NCI-H82 (cell line): ENCODE measurements at regions not wholly inside any gene's neighbourhood (a gene's known extent, or its start where the extent isn't known, plus 50 kb on each side); places are given as distances from the start of the nearest gene placed in this dataset.
A peak's percentile ranks its signal among the peaks of the same experiment; 100 is the strongest.

Source experiments
- DNase-seq: peaks from one replicate; lab custom pipeline; 2025; lab: John Stamatoyannopoulos, UW

DNA sequence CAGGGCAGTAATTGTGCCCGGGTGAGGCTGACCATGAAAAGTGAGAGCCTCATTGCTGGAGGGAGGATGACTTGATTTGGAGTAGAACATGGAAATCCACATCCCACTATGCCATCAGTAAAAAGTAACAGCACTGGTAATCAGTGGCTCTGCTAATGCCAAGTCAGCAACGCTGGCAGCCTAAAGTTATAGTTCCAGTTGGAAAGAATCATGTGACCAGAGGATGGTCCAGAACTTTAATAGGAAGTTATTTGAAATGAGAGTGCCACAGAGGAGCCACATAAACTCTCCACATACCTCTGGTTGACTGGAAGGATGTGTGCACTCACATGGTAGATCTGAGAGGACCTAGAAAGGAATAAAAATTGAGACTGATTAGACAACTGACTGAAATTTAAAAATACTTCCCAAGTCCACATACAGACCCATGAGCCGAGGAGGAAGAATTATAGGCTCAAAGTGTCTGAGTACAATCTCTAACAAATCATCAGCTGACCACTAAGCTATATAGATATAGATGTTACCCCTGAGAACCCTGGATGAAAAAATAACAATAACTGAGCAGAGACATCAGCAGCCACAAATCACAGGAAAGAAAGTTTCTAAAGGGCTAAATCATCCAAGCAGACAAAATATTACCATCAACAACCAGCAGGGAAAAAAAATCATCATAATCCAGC lies 346.8 kb downstream of the STK39 start:
- no peak for DNase-seq

DNA sequence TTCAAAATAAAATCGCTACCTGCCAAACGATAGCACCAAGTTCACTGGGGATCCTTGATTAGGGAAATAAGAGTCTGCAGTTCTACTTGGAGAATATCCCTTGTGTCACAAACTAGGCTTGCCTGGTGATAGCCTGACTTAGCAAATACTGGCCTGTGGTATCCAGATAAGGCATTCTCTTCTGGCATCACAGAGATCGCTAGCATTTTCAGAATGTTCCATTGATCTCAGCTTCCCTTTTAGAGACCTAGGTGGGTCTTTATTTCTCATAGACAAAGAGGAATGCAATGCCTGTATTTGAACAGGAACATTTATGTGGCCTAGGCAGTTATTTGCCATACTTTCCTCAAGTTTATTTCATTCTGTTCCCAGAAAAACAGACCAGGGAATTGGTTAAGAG lies 349.1 kb downstream of the STK39 start:
- DNase-seq, result no peak

- DNase-seq, result no peak
Observed at GRCh38 chr2:167891841-167892240, 355.6 kb downstream of the STK39 start.

DNA sequence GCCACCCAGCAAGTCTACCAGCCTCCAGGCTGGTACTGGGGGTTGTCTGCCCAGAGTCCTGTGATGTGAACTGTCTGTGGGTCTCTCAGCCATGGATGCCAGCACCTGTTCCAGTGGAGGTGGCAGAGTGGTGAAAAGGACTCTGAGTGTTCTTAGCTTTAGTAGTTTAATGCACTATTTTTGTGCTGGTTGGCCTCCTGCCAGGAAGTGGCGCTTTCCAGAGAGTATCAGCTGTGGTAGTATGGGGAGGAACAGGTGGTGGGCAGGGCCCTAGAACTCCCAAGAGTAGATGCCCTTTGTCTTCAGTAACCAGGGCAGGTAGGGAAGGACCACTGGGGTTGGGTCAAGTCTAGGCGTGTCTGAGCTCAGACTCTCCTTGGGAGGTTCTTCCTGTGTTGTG lies 356.7 kb downstream of the STK39 start:
- DNase-seq, result no peak

DNA sequence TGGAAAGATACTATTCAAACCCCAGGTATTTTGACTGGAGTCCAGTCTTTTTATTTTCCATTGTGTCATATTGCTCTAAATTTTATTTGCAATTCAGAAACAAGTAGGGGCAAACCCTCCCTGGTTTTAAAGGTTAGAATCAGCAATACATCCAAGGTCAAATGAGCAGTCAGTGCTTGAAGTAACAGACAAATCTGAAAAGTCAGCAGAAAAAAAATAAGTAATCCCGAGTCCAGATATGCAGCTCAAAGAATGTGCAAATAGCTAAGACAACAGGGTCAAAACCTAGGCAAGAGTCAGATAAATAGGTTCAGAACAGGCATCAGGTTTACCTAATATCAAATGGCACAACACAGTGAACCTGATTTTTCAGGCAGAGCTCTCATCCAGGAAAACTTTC lies 367.0 kb downstream of the STK39 start:
- DNase-seq, result no peak

DNA sequence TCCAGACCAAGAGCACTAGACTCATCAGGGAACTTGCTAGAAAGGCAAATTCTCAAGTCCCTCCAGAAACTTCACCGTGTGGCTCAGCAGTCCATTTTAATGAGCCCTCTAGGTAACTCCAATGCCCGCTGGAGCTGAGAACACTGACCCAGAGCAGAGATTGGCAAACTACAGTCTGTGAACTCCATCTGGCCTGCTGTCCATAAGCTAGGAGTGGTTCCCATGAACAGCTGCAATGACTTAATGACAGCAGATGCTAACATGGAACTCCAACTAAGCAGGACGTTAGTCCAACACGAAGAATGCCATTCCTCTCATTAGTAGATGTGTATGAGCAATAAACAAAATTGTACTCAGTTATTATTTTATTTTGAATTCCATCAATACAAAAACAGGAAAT lies 371.9 kb downstream of the STK39 start:
- peak; percentile 88 for DNase-seq

- no peak for DNase-seq
Observed at GRCh38 chr2:167874812-167875211, 372.6 kb downstream of the STK39 start.

- DNase-seq, result no peak
Observed at GRCh38 chr2:167871286-167871685, 376.1 kb downstream of the STK39 start.

- DNase-seq, result no peak
Observed at GRCh38 chr2:167869200-167869599, 378.2 kb downstream of the STK39 start.

- peak; percentile 75 for DNase-seq
Observed at GRCh38 chr2:167863377-167863776, 384.0 kb downstream of the STK39 start.

- DNase-seq, result peak; percentile 83
Observed at GRCh38 chr2:167862782-167863181, 384.6 kb downstream of the STK39 start.

DNA sequence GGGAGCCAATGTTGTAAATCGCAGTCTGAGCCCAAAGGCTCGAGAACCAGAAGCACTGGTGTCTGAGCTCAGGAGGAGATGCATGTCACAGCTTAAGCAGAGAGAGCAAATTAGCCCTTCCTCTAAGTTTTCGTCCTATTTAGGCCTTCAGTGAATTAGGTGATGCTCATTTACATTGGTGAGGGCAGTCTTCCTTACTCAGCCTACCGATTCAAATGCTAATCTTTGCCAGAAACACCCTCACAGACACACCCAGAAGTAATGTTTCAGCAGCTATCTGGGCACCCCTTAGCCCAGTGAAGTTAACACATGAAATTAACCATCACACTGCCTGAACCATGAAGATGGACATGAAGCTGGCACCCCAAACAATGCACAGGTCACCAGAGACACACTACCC lies 385.1 kb downstream of the STK39 start:
- no peak for DNase-seq

DNA sequence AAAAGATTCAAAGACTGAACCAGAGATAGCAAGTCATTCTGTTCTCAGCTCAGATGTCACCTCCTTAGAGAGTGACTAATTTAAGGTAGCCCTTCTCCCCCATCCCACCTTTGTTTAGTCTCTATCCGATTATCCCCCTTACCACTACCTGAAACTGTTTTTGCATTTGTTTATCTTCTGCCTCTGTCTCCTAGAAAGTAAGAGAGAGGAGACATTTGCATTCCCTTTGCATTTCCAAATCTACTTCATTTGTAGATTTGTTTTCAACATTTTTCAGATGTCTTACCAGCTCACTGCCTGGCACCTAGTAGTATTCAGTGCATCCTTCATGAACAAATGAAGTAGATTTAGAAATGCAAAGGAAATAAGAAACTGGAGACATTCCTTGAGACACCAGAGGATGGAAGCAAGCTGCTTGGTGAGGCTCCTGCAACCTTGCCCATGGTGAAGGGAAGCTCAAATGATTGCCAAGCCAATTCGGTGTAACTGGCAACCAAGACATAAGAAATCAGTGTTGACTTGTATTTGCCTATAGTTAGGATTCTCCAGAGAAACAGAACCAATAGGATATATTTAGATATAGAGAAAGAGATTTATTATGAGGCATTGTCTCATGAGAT lies 385.7 kb downstream of the STK39 start:
- no peak for DNase-seq

GRCh38 chr2:167860082-167860481 lies 387.3 kb downstream of the STK39 start:
- no peak for DNase-seq

GRCh38 chr2:167859676-167860075 lies 387.7 kb downstream of the STK39 start:
- no peak for DNase-seq

DNA sequence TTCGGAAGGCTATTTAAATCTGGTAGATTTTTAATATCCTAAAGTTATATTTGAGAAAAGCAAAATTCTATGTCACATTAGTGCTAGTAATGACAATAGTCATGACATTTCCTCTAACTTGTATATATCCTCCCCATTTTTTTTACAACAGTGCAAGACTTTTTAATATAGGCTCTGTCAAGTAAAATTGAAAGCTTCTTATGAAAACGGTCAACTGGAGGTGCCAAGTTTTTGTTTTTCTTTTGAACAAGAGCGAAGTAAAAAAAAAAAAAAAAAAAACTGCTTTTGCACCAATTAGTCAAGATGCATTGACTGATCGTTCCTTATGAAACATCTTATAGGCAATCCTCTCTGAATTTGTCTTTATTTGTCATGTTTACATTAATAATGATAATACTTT lies 389.3 kb downstream of the STK39 start:
- DNase-seq, result no peak

DNA sequence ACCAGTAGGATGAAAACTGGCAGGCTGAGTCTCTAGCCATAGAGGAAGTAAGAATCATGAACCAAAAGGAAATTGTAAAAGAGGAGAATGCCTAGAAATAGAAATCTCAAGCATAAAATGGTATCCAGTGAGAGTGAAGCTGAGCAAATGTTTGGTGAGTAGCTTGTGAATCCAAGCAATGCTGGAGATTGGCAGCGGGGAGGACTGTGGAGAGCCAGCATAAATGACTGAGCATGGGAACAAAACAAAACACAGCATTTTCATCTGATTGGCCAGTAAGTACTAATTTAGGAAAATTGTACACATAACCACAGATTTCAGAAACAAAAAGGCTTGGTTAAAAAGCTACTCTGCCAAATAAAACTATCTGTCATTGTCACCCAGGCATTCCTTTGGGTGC lies 390.0 kb downstream of the STK39 start:
- DNase-seq, result peak; percentile 33

GRCh38 chr2:167856190-167856589 lies 391.2 kb downstream of the STK39 start:
- no peak for DNase-seq

DNA sequence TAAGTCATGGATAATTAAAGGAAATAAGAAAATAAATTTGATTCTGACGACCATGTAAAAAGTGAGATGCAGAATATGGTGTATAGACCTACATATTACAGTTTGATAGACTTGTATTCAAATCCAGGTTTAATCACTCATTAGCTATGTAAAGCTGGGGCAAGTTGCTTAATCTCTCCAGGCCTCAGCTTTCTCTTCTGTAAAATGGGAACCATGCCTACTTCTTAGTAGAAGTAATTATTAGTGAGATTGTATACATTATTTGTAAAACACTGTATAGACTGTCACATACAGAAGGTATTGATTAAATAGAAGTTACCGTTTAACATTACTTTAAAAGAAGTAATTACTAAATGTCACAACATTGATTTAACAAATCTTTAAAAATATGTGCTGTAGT lies 392.2 kb downstream of the STK39 start:
- no peak for DNase-seq

- DNase-seq, result no peak
Observed at GRCh38 chr2:167853717-167854116, 393.7 kb downstream of the STK39 start.

GRCh38 chr2:167851876-167852275 lies 395.5 kb downstream of the STK39 start:
- no peak for DNase-seq

DNA sequence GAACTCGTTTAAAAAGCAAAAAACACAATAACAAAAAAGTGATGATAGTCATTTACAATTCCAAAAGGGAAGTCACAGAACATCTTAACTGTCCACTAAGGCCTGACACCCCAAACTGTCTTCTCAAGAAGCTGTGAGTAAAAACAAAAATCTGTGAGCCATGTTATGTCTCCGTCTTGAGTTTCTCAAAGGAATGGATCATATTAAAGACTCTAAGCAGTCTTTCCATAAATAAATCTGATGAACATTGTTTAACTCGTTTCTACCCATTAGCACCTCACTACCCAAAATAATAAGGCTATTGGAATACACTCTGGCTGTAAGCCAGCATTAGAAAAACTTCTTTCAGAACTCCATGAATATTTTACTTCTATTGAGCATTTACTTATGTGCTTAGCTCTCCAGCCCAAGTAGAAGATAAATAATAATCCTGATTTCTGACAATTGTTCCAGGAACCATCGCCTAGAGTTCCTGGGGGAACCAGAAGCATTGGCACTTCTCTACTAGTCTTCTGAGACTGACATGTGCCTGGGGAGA lies 396.0 kb downstream of the STK39 start:
- DNase-seq, result no peak

DNA sequence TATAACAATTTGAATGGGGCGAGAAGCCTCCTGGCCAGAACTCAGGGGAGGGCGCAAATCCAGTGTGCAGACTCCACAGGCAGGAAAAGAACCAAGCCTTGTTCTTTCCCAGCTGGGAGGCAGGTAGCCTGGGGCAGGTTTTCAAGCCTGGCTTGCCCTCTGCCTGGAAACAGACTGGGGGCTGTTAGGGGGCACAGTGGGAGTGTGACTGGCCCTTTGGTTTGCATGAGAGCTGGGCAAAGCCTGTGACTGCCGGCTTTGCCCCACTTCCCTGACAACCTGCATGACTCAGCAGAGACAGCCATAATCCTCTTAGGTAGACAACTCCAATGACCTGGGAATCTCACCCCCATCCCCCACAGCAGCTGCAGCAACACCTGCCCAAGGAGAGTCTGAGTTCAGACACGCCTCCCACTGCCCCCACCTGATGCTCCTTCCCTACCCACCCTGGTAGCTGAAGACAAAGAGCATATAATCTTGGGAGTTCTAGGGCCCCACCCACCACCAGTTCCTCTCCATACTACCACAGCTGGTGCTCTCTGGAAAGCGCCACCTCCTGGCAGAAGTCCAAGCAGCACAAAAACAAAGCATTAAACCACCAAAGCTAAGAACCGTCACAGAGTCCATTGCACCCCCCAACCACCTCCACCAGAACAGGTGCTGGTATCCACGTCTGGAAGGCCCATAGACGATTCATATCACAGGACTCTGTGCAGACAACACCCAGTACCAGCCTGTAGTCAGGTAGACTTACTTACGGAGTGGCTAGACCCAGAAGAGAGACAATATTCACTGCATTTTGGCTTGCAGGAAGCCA lies 402.5 kb downstream of the STK39 start:
- DNase-seq, result peak; percentile 98
